Keratinocyte (primary cell): ENCODE measurements at regions not wholly inside any gene's neighbourhood (a gene's known extent, or its start where the extent isn't known, plus 50 kb on each side); places are given as distances from the start of the nearest gene placed in this dataset.

Experiments used
- DNase-seq: peaks from one replicate; pipeline ENCODE4 v3.0.0-alpha.2; 2011; ENCODE audit warnings: low read depth, missing footprints, low spot score
- FAIRE-seq: peaks from 2 replicates; lab custom pipeline; 2011; peaks lifted over from hg19 to GRCh38; lab: Jason Lieb, UNC
- H2AFZ ChIP-seq: 2 replicates; pipeline ENCODE4 v1.6.0; 2012; ENCODE audit warnings: low read length, control low read depth, inconsistent platforms; ENCODE audit not compliant: control insufficient read depth
- H3K27ac ChIP-seq: 2 replicates; pipeline ENCODE4 v1.5.1; 2011; ENCODE audit warnings: low read length; ENCODE audit not compliant: control insufficient read depth, insufficient read depth
- H3K27me3 ChIP-seq: 3 replicates; pipeline ENCODE4 v1.6.0; 2011; ENCODE audit warnings: low read length; ENCODE audit not compliant: control insufficient read depth, insufficient read depth; ENCODE audit errors: extremely low read depth
- H3K36me3 ChIP-seq, 2 experiments: 2 replicates in 1 of 2; 3 replicates in 1 of 2; pipeline ENCODE4 v1.5.1; 2011; ENCODE audit warnings: low read length in 2 of 2, mild to moderate bottlenecking in 1 of 2; ENCODE audit not compliant: control insufficient read depth in 2 of 2, insufficient read depth in 2 of 2; ENCODE audit errors: extremely low read depth in 1 of 2
- H3K4me1 ChIP-seq: 3 replicates; pipeline ENCODE4 v1.5.1; 2011; ENCODE audit warnings: low read length; ENCODE audit not compliant: control insufficient read depth, insufficient read depth; ENCODE audit errors: extremely low read depth
- H3K4me2 ChIP-seq: 3 replicates; pipeline ENCODE4 v1.6.0; 2011; ENCODE audit warnings: low read depth, low read length; ENCODE audit not compliant: control insufficient read depth, insufficient read depth; ENCODE audit errors: extremely low read depth
- H3K4me3 ChIP-seq, 3 experiments: fragments of 200-600 bp in 1 of 3; sonication (generic) in 1 of 3; 2 replicates in 2 of 3; 3 replicates in 1 of 3; pipeline ENCODE4 v1.5.1; 2011 to 2016; ENCODE audit warnings: low read length in 3 of 3, mild to moderate bottlenecking in 3 of 3, control low read depth in 2 of 3, inconsistent platforms in 1 of 3, low read depth in 1 of 3, mixed read lengths in 1 of 3, mixed run types in 1 of 3, moderate library complexity in 1 of 3; ENCODE audit not compliant: control insufficient read depth in 2 of 3, insufficient read depth in 2 of 3; ENCODE audit errors: extremely low read depth in 1 of 3
- H3K79me2 ChIP-seq: 2 replicates; pipeline ENCODE4 v1.6.0; 2012; ENCODE audit warnings: low read length; ENCODE audit not compliant: control insufficient read depth, insufficient read depth
- H3K9ac ChIP-seq: 3 replicates; pipeline ENCODE4 v1.6.0; 2011; ENCODE audit warnings: low read length; ENCODE audit not compliant: control insufficient read depth, insufficient read depth; ENCODE audit errors: extremely low read depth
- H3K9me1 ChIP-seq: 3 replicates; pipeline ENCODE4 v1.6.0; 2011; ENCODE audit warnings: low read length; ENCODE audit not compliant: control insufficient read depth, insufficient read depth; ENCODE audit errors: extremely low read depth
- H3K9me3 ChIP-seq: 2 replicates; pipeline ENCODE4 v1.5.1; 2012; ENCODE audit warnings: low read depth, low read length; ENCODE audit not compliant: control insufficient read depth
- H4K20me1 ChIP-seq: 3 replicates; pipeline ENCODE4 v1.6.0; 2011; ENCODE audit warnings: low read length; ENCODE audit not compliant: control insufficient read depth, insufficient read depth; ENCODE audit errors: extremely low read depth
- CTCF ChIP-seq, 3 experiments: IDR thresholded peaks in 1 of 3; conservative IDR thresholded peaks in 1 of 3; optimal IDR thresholded peaks in 1 of 3; 2 replicates in 2 of 3; 3 replicates in 1 of 3; pipeline versions ENCODE3 to v1.5.1; 2011; ENCODE audit warnings: low read length in 3 of 3, mild to moderate bottlenecking in 3 of 3, moderate library complexity in 2 of 3, control low read depth in 1 of 3, inconsistent platforms in 1 of 3; ENCODE audit not compliant: insufficient read depth in 2 of 3; ENCODE audit errors: extremely low read depth in 1 of 3
- EZH2 ChIP-seq: IDR thresholded peaks from one replicate; pipeline ENCODE4 v1.6.1; 2012; ENCODE audit warnings: inconsistent platforms, mild to moderate bottlenecking, low read length, moderate library complexity
- dilution Hi-C: fragments of 300-500 bp; cut with MboI; formaldehyde crosslinking; loops from one replicate; pipeline ENCODE4 v1.7.0; 2020; ENCODE audit warnings: low sequenced_read_pairs; ENCODE audit not compliant: extremely low pct_ligation_motif_present

- no peaks in the 10 kb centered on the region for H3K79me2 ChIP-seq
- H3K4me3 ChIP-seq: no peak overlapping the region
- DNase-seq: peak; percentile 33
- H3K36me3 ChIP-seq: no peaks in the 10 kb centered on the region
- H2AFZ ChIP-seq: no peak overlapping the region
- no peak for FAIRE-seq
- H3K9me1 ChIP-seq: no peaks in the 10 kb centered on the region
- no peaks in the 10 kb centered on the region for H4K20me1 ChIP-seq
- no peak overlapping the region for H3K27ac ChIP-seq
- H3K4me2 ChIP-seq: no peak overlapping the region
- H3K27me3 ChIP-seq: no peaks in the 10 kb centered on the region
- TF ChIP-seq EZH2 (no peak), CTCF (optimal IDR thresholded peaks at IDR 0.05 in 1 of 3, IDR thresholded peaks at IDR 0.05 in 1 of 3, conservative IDR thresholded peaks at IDR 0.05 in 1 of 3; ENCODE audit: extremely low read depth in 1 of 3, insufficient read depth in 2 of 3, low read length in 3 of 3) (peak in 1 of 3 experiments; percentile 22)
- no peaks in the 10 kb centered on the region for H3K9me3 ChIP-seq
- dilution Hi-C loops: no loop called here
- no peak overlapping the region for H3K9ac ChIP-seq
- H3K4me1 ChIP-seq: no peaks in the 10 kb centered on the region
Measured at GRCh38 chr16:80014241-80014939, 413.9 kb upstream of the MAF start.

- Histone ChIP-seq H3K27ac (no peak overlapping the region), H3K4me2 (no peak overlapping the region), H3K9me3 (no peaks in the 10 kb centered on the region), H3K4me1 (no peaks in the 10 kb centered on the region), H3K9me1 (no peaks in the 10 kb centered on the region), H3K9ac (no peak overlapping the region), H3K27me3 (no peaks in the 10 kb centered on the region), H3K79me2 (no peaks in the 10 kb centered on the region), H2AFZ (no peak overlapping the region), H4K20me1 (no peaks in the 10 kb centered on the region), H3K4me3 (no peak overlapping the region), H3K36me3 (no peaks in the 10 kb centered on the region)
- TF ChIP-seq EZH2 (no peak), CTCF (optimal IDR thresholded peaks at IDR 0.05 in 1 of 3, IDR thresholded peaks at IDR 0.05 in 1 of 3, conservative IDR thresholded peaks at IDR 0.05 in 1 of 3; ENCODE audit: extremely low read depth in 1 of 3, insufficient read depth in 2 of 3, low read length in 3 of 3) (no peak)
- dilution Hi-C loops: no loop called here
- DNase-seq: no peak
- no peak for FAIRE-seq
Measured at GRCh38 chr16:80012586-80012985, 412.0 kb upstream of the MAF start.
